Naive thymus-derived CD4-positive, alpha-beta T cell (primary cell): ENCODE measurements at regions not wholly inside any gene's neighbourhood (a gene's known extent, or its start where the extent isn't known, plus 50 kb on each side); places are given as distances from the start of the nearest gene placed in this dataset.

ENCODE experiments used
- ATAC-seq: fragments of 150-1000 bp; cut with Tn5 transposase; 2 replicates; pipeline ENCODE4 v1.10.0; 2021; ENCODE audit warnings: mild to moderate bottlenecking, moderate library complexity
- CTCF ChIA-PET: fragments of 350-600 bp; sonication (Branson Sonifier 250); formaldehyde crosslinking; loops from one replicate; lab custom pipeline; 2021; ENCODE audit warnings: antibody characterized with exemption; lab: Charles Lee
- POLR2A ChIA-PET: fragments of 350-600 bp; sonication (Branson Sonifier 250); formaldehyde crosslinking; loops from one replicate; lab custom pipeline; 2021; ENCODE audit warnings: antibody characterized with exemption, inconsistent platforms; lab: Charles Lee
- DNase-seq, 9 donors: peaks; one replicate each; pipeline versions ENCODE4 v3.0.0 to v3.0.0-alpha.2; 2020 to 2022; ENCODE audit warnings: mixed read lengths in 1 of 9
- H3K27ac ChIP-seq: one replicate; pipeline ENCODE4 v1.7.0; 2013; ENCODE audit warnings: mild to moderate bottlenecking, low read depth, low read length, moderate library complexity
- H3K27me3 ChIP-seq, 2 donors: one replicate each; pipeline ENCODE4 v1.7.0; 2013; ENCODE audit warnings: low read length in 2 of 2, mild to moderate bottlenecking in 2 of 2, moderate library complexity in 2 of 2; ENCODE audit not compliant: control insufficient read depth in 2 of 2, insufficient read depth in 2 of 2
- H3K36me3 ChIP-seq, 3 experiments: 1 replicate in 2 of 3; 2 replicates in 1 of 3; pipeline ENCODE4 v1.7.0; 2013; ENCODE audit warnings: low read length in 3 of 3, mild to moderate bottlenecking in 3 of 3, moderate library complexity in 1 of 3; ENCODE audit not compliant: insufficient read depth in 3 of 3, control insufficient read depth in 2 of 3
- H3K4me1 ChIP-seq, 2 donors: one replicate each; pipeline ENCODE4 v1.7.0; 2013; ENCODE audit warnings: low read length in 2 of 2, mild to moderate bottlenecking in 2 of 2, moderate library complexity in 1 of 2; ENCODE audit not compliant: control insufficient read depth in 2 of 2, insufficient read depth in 2 of 2
- H3K4me3 ChIP-seq: 2 replicates; pipeline ENCODE4 v1.7.0; 2013; ENCODE audit warnings: mild to moderate bottlenecking, low read length
- H3K9me3 ChIP-seq, 3 experiments: 1 replicate in 2 of 3; 2 replicates in 1 of 3; pipeline ENCODE4 v1.7.0; 2013; ENCODE audit warnings: low read length in 3 of 3; ENCODE audit not compliant: control insufficient read depth in 2 of 3
- H3K27ac Mint-ChIP-seq, 9 donors: one replicate each; pipeline ENCODE4 v1.8.0; 2020 to 2022; ENCODE audit warnings: mixed read lengths in 9 of 9, mild to moderate bottlenecking in 8 of 9, moderate library complexity in 5 of 9, inconsistent platforms in 2 of 9
- H3K27me3 Mint-ChIP-seq, 5 donors: one replicate each; pipeline ENCODE4 v1.8.0; 2021 to 2022; ENCODE audit warnings: mixed read lengths in 5 of 5, mild to moderate bottlenecking in 1 of 5
- H3K36me3 Mint-ChIP-seq, 5 donors: one replicate each; pipeline ENCODE4 v1.8.0; 2020 to 2022; ENCODE audit warnings: mixed read lengths in 5 of 5, mild to moderate bottlenecking in 3 of 5, inconsistent platforms in 1 of 5
- H3K4me1 Mint-ChIP-seq, 7 donors: one replicate each; pipeline ENCODE4 v1.8.0; 2020 to 2022; ENCODE audit warnings: mixed read lengths in 7 of 7, mild to moderate bottlenecking in 3 of 7, inconsistent platforms in 1 of 7
- H3K4me3 Mint-ChIP-seq, 10 donors: one replicate each; pipeline ENCODE4 v1.8.0; 2020 to 2022; ENCODE audit warnings: mild to moderate bottlenecking in 10 of 10, mixed read lengths in 10 of 10, moderate library complexity in 6 of 10, inconsistent platforms in 2 of 10
- H3K9me3 Mint-ChIP-seq, 11 donors: one replicate each; pipeline ENCODE4 v1.8.0; 2020 to 2022; ENCODE audit warnings: mixed read lengths in 11 of 11, mild to moderate bottlenecking in 4 of 11, inconsistent platforms in 1 of 11, moderate library complexity in 1 of 11
- intact Hi-C, 2 donors: fragments of 100-400 bp; cut with micrococcal nuclease; formaldehyde crosslinking; loops; one replicate each; pipeline ENCODE4 v1.15.1; 2023

DNA sequence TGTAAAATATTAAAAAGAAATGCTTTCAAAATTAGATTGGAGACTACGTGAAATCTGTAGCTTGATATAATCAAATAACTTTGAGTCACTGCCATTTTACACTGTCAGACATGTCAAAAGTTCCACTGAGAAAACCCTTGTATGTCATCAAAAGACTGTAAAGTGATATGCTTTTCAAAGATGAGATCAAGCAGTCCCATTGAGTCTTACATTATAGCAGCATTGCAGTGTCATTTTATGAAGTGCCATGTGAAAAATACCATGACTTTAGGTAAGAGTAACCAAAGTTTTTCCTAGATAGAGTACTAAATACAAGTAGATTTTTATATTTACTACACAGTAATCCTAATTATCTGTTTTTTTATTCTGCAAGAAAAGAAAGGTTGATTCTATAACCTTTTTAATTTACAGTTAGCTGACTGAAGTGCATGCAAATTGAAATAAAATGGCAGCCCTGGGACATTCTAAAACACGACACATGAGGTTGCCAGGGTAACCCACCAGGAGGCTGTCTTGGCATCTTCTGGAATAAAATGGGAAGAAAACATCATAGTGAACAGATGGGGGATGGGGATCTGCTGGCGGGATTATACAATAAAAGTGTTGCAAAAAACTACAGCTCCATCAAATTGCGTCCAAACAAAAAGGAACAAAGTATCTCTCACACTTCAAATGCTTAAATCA, 91.3 kb upstream of the TMEM106B start:
- H3K27me3 Mint-ChIP-seq = peaks cover 0 to 16% (median 2%) of the 10 kb centered on the region in 5 donors
- H3K27ac Mint-ChIP-seq = no peak overlapping the region
- H3K36me3 ChIP-seq = no peaks in the 10 kb centered on the region
- H3K9me3 ChIP-seq = no peaks in the 10 kb centered on the region
- peaks cover 0 to 7% (median 0%) of the 10 kb centered on the region in 11 donors for H3K9me3 Mint-ChIP-seq
- DNase-seq (no peak), ATAC-seq (no peak)
- CTCF ChIA-PET = no interaction called here
- no peaks in the 10 kb centered on the region for H3K4me1 ChIP-seq
- no peak overlapping the region for H3K4me3 Mint-ChIP-seq
- POLR2A ChIA-PET = no interaction called here
- no peak overlapping the region for H3K4me3 ChIP-seq
- H3K4me1 Mint-ChIP-seq = peaks cover 0 to 5% (median 0%) of the 10 kb centered on the region in 7 donors
- H3K27me3 ChIP-seq = no peaks in the 10 kb centered on the region
- H3K36me3 Mint-ChIP-seq = peaks cover 0 to 4% (median 0%) of the 10 kb centered on the region in 5 donors
- H3K27ac ChIP-seq = no peak overlapping the region
- intact Hi-C loops = loop anchor here in 1 of 2 donors (1.0 kb wide), 1 partner anchor 8 kb away; no protein-coding TSS in a partner anchor

DNA sequence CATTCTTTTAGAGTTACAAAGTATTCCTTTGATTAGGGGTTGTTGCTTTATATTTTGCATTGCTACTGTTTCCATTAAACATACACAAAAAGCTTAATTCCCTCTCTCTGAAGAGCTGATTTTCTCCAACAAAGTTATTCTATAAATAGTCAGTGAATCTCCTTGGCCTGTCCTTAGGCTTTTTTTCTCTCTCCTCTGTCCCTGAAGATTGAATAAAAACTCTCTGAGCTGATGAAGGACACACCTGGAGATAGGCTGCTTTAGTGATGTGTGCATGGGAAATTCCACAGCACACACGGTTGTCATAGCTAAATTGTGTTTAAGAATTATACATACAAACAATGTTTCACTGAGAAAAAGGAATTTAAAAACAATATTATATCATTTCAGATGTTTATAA, 90.5 kb upstream of the TMEM106B start:
- Mint-ChIP-seq H3K4me1 (peaks cover 0 to 5% (median 0%) of the 10 kb centered on the region in 7 donors), H3K36me3 (peaks cover 0 to 4% (median 0%) of the 10 kb centered on the region in 5 donors), H3K27me3 (peaks cover 0 to 21% (median 5%) of the 10 kb centered on the region in 5 donors), H3K9me3 (peaks cover 0 to 7% (median 0%) of the 10 kb centered on the region in 11 donors), H3K4me3 (no peak overlapping the region), H3K27ac (no peak overlapping the region)
- POLR2A ChIA-PET = no interaction called here
- H3K4me1 ChIP-seq = no peaks in the 10 kb centered on the region
- DNase-seq (no peak), ATAC-seq (no peak)
- H3K36me3 ChIP-seq = no peaks in the 10 kb centered on the region
- H3K4me3 ChIP-seq = no peak overlapping the region
- intact Hi-C loops = no loop called here
- CTCF ChIA-PET = no interaction called here
- H3K27me3 ChIP-seq = no peaks in the 10 kb centered on the region
- H3K27ac ChIP-seq = no peak overlapping the region
- no peaks in the 10 kb centered on the region for H3K9me3 ChIP-seq

DNA sequence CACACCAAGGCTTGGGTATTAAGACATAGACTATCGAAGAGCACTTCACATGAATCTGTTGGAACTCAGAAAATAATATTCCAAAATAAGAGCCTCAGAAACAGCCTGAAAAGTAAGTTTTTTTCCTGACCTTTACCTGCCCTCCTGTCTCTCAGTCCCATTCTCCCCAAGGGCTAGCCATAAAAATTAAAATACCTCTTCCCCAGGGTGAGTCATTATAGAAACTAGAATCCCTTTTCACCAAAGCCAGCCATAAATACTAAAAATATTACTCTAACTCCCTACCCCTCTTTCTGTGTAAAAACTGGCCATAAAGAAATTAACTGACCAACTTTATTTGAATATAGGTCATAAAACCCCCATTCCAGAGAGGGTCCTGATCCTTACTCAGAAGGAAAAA, 87.9 kb upstream of the TMEM106B start:
- peaks cover 0 to 4% (median 0%) of the 10 kb centered on the region in 5 donors for H3K36me3 Mint-ChIP-seq
- Histone ChIP-seq H3K36me3 (no peaks in the 10 kb centered on the region), H3K9me3 (no peaks in the 10 kb centered on the region), H3K27me3 (no peaks in the 10 kb centered on the region), H3K27ac (no peak overlapping the region), H3K4me3 (no peak overlapping the region), H3K4me1 (no peaks in the 10 kb centered on the region)
- H3K9me3 Mint-ChIP-seq = peaks cover 0 to 5% (median 0%) of the 10 kb centered on the region in 11 donors
- intact Hi-C loops = no loop called here
- H3K27ac Mint-ChIP-seq = no peak overlapping the region
- H3K27me3 Mint-ChIP-seq = peaks cover 0 to 21% (median 8%) of the 10 kb centered on the region in 5 donors
- H3K4me1 Mint-ChIP-seq = peaks cover 0 to 11% (median 8%) of the 10 kb centered on the region in 7 donors
- DNase-seq (no peak), ATAC-seq (no peak)
- POLR2A ChIA-PET = interaction anchor here (0.6 kb wide), 1 partner anchor 15 kb away, joined by 3 read pairs; no protein-coding TSS in a partner anchor
- no peak overlapping the region for H3K4me3 Mint-ChIP-seq
- CTCF ChIA-PET = no interaction called here

DNA sequence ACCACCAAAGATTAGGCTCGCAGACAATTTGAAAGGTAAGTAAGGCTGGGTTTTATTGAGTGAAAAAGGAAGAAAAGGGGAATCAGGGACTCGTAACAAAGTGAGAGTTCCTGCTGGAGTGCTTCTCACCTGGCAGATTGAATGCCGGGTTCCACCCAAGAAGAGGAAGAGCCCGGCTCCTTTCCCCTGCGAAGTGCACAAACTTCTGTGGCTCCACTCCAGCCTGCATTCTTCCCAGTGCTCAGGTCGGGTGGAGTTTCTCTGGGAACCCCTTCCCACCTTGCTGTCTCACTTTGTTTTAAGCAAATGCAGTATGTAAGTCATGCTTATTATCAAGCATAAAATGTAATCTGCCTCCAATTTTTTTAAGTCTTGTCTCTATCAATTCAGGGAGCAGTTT, 87.1 kb upstream of the TMEM106B start:
- H3K4me3 ChIP-seq = no peak overlapping the region
- Mint-ChIP-seq H3K4me3 (no peak overlapping the region), H3K9me3 (peaks cover 0 to 5% (median 0%) of the 10 kb centered on the region in 11 donors), H3K27ac (no peak overlapping the region), H3K36me3 (peaks cover 0 to 4% (median 0%) of the 10 kb centered on the region in 5 donors), H3K4me1 (peaks cover 0 to 11% (median 8%) of the 10 kb centered on the region in 7 donors), H3K27me3 (peaks cover 0 to 21% (median 8%) of the 10 kb centered on the region in 5 donors)
- H3K9me3 ChIP-seq = no peaks in the 10 kb centered on the region
- intact Hi-C loops = no loop called here
- no peak for ATAC-seq
- POLR2A ChIA-PET = no interaction called here
- CTCF ChIA-PET = no interaction called here
- no peak for DNase-seq
- H3K27me3 ChIP-seq = no peaks in the 10 kb centered on the region
- H3K4me1 ChIP-seq = no peaks in the 10 kb centered on the region
- no peak overlapping the region for H3K27ac ChIP-seq
- H3K36me3 ChIP-seq = no peaks in the 10 kb centered on the region

DNA sequence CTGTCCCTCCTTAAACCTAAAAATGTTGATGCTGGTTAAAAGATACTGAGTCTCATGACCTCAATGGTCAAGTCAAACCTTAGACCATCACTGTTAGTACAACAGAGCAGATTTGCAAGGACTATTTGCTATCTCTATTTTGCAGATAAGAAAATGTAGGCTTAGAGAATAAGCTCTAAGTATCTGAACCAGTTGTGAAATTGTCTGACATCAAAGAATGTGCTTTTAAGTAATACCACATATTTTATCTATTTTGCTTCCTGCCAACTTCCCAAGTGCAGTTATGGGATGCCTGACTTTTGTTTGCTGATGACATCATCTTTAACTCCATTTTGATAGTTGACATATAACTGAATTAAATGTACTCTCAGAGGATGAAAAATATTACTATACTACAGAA, 83.6 kb upstream of the TMEM106B start:
- H3K4me1 Mint-ChIP-seq = peaks cover 9 to 20% (median 15%) of the 10 kb centered on the region in 7 donors
- no peak overlapping the region for H3K27ac Mint-ChIP-seq
- Histone ChIP-seq H3K4me3 (no peak overlapping the region), H3K36me3 (no peaks in the 10 kb centered on the region), H3K4me1 (peaks cover 0 to 6% of the 10 kb centered on the region in 2 donors), H3K27me3 (no peaks in the 10 kb centered on the region), H3K9me3 (no peaks in the 10 kb centered on the region), H3K27ac (no peak overlapping the region)
- DNase-seq = no peak
- ChIA-PET CTCF (no interaction called here), POLR2A (no interaction called here)
- H3K4me3 Mint-ChIP-seq = no peak overlapping the region
- H3K36me3 Mint-ChIP-seq = peaks cover 0 to 4% (median 0%) of the 10 kb centered on the region in 5 donors
- no peak for ATAC-seq
- intact Hi-C loops = no loop called here
- H3K27me3 Mint-ChIP-seq = peaks cover 0 to 21% (median 8%) of the 10 kb centered on the region in 5 donors
- H3K9me3 Mint-ChIP-seq = peaks cover 0 to 6% (median 0%) of the 10 kb centered on the region in 11 donors

DNA sequence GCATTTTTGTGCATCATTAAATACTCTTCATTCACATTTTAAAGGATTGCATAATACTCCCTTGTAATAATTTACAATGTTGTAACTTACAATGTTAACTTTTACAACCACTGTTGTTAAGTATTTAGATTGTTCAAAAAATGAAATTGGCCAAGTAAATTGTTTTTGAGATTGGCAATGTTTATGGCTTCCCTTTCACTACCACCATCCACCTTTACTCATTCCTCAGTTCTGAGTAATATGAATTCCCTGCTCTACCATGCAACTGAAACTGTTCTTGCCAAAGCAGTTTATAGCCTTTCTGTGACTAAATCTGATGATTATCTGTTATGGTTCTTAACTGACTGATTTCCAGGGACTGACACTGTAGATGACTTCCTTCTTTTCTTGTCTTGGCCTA, 80.5 kb upstream of the TMEM106B start:
- peaks cover 0 to 5% (median 0%) of the 10 kb centered on the region in 5 donors for H3K27me3 Mint-ChIP-seq

More for the DNA sequence above, 80.5 kb upstream of the TMEM106B start:
- Mint-ChIP-seq H3K4me3 (no peak overlapping the region), H3K36me3 (peaks cover 0 to 4% (median 0%) of the 10 kb centered on the region in 5 donors), H3K27ac (no peak overlapping the region), H3K9me3 (peaks cover 0 to 12% (median 2%) of the 10 kb centered on the region in 11 donors), H3K4me1 (peaks cover 9 to 20% (median 15%) of the 10 kb centered on the region in 7 donors)
- ATAC-seq = no peak
- Histone ChIP-seq H3K27ac (no peak overlapping the region), H3K4me3 (no peak overlapping the region), H3K4me1 (peaks cover 0 to 6% of the 10 kb centered on the region in 2 donors), H3K27me3 (no peaks in the 10 kb centered on the region), H3K36me3 (no peaks in the 10 kb centered on the region), H3K9me3 (no peaks in the 10 kb centered on the region)
- no peak for DNase-seq
- POLR2A ChIA-PET = no interaction called here
- CTCF ChIA-PET = interaction anchor here (0.6 kb wide), 1 partner anchor 16 kb away, joined by 4 read pairs; no protein-coding TSS in a partner anchor
- intact Hi-C loops = no loop called here
